Stimulated activated naive CD8-positive, alpha-beta T cell treated with anti-CD3 and anti-CD28 coated beads, Interleukin-15, Interleukin-2, amounts not matched to agents 100 U/mL and 50 U/mL, for 24 hours (primary cell): ENCODE measurements at regions not wholly inside any gene's neighbourhood (a gene's known extent, or its start where the extent isn't known, plus 50 kb on each side); places are given as distances from the start of the nearest gene placed in this dataset.
"Not testable (repeated sequence)": the region's sequence is repeated elsewhere in the genome, so short reads cannot be mapped to it uniquely, and the experiment has no call there.

ENCODE experiments used
- ATAC-seq: fragments of 150-1000 bp; cut with Tn5 transposase; one replicate; pipeline ENCODE4 v1.10.0; 2021
- DNase-seq: peaks from one replicate; pipeline ENCODE4 v3.0.0; 2021

- ATAC-seq (no peak), DNase-seq (no peak)
Observed at GRCh38 chr11:96520939-96521338, 131.1 kb downstream of the JRKL start.

GRCh38 chr11:96523656-96524055 lies 133.8 kb downstream of the JRKL start:
- ATAC-seq, result no peak
- no peak for DNase-seq

- DNase-seq, result no peak
- ATAC-seq, result no peak
Observed at GRCh38 chr11:96524475-96524874, 134.7 kb downstream of the JRKL start.

GRCh38 chr11:96530473-96530872 lies 140.7 kb downstream of the JRKL start:
- ATAC-seq, result no peak
- DNase-seq, result no peak

DNA sequence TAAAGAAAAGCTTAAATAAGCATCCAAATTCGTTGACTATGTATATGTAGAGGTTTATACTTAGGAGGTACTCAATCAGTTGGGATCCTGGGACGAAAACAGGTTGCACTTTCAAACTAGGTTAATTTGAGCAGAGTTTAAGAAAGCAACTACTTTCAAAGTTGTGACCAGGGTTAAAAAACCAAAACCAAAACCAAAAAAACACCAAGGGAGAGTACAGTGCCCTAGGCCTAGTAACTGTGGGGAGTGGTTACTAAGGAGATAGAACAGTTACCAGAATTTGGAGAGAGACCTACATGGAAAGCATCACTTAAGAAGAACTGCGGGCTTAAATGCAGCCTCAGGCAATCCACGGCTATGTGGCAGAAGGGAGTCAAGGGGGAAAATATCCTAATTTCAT lies 148.3 kb downstream of the JRKL start:
- DNase-seq, result no peak
- ATAC-seq, result no peak

DNA sequence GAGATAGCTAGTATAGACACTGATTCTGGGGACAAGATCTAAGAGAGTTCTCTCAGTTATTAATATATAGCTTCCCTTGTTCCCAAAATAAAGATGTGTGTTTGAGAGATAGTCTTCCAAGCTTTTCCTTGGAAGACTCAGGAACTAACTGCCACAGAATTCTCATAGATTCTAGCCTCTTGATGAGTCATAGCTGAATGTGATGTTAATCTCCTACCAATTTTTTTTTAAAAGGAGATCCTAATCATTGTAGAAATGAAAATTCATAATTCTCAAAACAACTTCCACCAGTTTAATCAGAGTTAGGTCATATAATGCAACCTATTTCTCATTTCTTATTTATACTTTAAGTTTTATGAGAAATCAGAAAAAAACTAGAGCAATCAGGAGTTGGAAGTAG lies 148.8 kb downstream of the JRKL start:
- DNase-seq, result no peak
- ATAC-seq, result no peak

DNA sequence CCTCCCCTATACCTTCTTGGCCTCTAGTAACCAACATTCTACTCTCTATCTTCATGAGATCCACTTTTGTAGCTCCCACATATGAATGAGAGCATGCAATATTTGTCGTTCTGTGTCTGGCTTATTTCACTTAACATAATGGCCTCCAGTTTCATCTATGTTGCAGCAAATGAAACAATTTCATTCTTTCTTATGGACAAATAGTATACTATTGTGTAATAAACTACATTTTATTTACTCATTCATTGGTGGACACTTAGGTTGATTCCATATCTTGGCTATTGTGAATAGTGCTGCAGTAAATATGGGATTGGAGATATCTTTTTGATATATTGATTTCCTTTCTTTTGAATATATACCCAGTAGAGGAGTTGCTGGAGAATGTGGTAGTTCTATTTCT lies 151.1 kb downstream of the JRKL start:
- DNase-seq, result no peak
- ATAC-seq, result no peak

- DNase-seq (no peak), ATAC-seq (no peak)
Observed at GRCh38 chr11:96543177-96543576, 153.4 kb downstream of the JRKL start.

DNA sequence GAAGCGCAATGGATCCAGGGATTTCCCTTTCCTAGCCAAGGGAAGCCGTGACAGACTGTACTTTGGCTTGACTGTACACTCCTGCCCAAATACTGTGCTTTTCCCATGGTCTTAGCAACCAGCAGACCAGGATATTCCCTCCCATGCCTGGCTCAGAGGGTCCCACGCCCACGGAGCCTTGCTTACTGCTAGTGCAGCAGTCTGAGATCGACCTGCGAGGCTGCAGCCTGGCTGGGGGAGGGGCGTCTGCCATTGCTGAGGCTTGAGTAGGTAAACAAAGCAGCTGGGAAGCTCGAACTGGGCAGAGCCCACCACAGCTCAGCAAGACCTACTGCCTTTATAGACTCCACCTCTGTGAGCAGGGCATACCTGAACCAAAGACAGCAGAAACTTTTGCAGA lies 155.4 kb downstream of the JRKL start:
- not testable (repeated sequence) for DNase-seq, ATAC-seq

GRCh38 chr11:96551136-96551535 lies 161.3 kb downstream of the JRKL start:
- no peak for DNase-seq
- no peak for ATAC-seq

DNA sequence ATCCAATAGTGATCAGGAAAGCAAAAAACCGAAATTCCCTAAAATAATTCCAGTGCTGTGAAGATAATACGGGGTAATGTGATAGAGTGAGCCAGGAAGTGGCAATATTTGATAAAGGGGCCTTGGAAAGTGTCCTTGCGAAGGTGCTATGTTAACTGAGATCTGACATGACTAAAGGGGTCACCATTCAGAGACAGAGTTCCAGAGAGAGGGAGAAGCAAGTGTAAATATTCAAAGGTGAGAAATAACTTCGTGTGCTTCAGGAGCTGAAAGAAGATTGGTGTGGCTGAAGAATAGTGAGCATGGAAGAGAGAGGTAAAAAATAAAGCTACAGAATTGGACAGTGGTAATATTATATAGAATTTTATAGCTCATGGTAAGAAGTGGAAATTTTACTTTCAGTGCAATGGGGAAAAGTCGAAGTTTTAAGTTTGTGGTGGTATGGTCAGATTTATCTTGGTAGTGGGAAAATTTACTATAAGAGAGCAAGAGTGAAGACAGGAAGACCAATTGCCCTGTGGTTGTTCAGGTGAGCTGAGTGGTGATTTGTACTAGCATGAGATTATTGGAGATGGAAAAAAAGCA lies 164.5 kb downstream of the JRKL start:
- no peak for DNase-seq
- no peak for ATAC-seq

DNA sequence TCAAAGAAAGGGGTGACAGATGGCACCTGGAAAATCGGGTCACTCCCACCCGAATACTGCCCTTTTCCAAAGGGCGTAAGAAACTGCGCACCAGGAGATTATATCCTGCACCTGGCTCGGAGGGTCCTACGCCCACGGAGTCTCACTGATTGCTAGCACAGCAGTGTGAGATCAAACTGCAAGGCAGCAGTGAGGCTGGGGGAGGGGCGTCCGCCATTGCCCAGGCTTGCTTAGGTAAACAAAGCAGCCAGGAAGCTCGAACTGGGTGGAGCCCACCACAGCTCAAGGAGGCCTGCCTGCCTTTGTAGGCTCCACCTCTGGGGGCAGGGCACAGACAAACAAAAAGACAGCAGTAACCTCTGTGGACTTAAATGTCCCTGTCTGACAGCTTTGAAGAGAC lies 166.0 kb downstream of the JRKL start:
- not testable (repeated sequence) for ATAC-seq, DNase-seq

DNA sequence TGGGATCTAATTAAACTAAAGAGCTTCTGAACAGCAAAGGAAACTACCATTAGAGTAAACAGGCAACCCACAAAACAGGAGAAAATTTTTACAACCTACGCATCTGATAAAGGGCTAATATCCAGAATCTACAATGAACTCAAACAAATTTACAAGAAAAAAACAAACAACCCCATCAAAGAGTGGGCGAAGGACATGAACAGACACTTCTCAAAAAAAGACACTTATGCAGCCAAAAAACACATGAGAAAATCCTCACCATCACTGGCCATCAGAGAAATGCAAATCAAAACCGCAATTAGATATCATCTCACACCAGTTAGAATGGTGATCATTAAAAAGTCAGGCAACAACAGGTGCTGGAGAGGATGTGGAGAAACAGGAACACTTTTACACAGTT lies 170.9 kb downstream of the JRKL start:
- DNase-seq, ATAC-seq: not testable (repeated sequence)

DNA sequence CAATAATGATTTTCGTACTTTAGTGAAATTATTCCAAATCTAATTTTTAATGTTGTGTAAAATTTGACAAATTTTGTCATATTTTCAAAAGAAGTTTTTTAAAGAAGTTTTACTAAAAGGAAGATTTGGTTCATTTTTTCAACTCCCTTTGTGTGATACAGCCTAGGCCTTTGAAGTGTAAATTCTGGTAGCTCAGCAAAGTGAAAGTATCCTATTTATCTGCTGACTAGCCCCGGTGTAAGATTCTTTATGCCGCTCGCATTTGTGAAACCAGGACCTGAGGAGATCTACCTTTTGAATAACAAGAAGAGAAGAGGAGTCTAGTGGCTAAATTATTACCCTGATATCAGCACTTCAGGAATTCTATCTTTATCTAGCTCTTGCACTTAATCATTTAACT lies 177.4 kb downstream of the JRKL start:
- ATAC-seq (peak; percentile 43), DNase-seq (no peak)

- DNase-seq, result no peak
- no peak for ATAC-seq
Observed at GRCh38 chr11:96567667-96568066, 177.9 kb downstream of the JRKL start.

DNA sequence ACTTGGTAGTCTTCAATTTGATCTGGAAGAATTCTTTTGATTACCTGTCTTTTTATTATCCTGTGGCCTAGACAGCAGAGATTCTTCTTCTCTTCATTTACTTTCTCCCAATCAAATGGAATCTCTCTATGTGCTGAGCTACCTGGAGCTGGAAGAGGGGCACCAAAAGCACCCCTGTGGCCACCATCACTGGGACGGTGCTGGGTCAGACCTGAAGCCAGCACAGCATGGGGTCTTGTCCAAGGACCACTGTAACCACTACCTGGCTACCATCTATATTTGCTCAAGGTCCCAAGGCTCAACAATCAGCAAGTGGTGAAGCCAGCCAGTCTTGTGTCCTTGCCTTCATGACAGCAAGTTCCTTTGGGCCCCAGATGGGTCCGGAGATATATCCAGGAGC lies 186.6 kb downstream of the JRKL start:
- DNase-seq (no peak), ATAC-seq (no peak)

- ATAC-seq (no peak), DNase-seq (no peak)
Observed at GRCh38 chr11:96578379-96578778, 188.6 kb downstream of the JRKL start.

GRCh38 chr11:96579656-96580055 lies 189.8 kb downstream of the JRKL start:
- DNase-seq, result no peak
- ATAC-seq, result no peak

- no peak for DNase-seq
- no peak for ATAC-seq
Observed at GRCh38 chr11:96580476-96581040, 190.7 kb downstream of the JRKL start.

DNA sequence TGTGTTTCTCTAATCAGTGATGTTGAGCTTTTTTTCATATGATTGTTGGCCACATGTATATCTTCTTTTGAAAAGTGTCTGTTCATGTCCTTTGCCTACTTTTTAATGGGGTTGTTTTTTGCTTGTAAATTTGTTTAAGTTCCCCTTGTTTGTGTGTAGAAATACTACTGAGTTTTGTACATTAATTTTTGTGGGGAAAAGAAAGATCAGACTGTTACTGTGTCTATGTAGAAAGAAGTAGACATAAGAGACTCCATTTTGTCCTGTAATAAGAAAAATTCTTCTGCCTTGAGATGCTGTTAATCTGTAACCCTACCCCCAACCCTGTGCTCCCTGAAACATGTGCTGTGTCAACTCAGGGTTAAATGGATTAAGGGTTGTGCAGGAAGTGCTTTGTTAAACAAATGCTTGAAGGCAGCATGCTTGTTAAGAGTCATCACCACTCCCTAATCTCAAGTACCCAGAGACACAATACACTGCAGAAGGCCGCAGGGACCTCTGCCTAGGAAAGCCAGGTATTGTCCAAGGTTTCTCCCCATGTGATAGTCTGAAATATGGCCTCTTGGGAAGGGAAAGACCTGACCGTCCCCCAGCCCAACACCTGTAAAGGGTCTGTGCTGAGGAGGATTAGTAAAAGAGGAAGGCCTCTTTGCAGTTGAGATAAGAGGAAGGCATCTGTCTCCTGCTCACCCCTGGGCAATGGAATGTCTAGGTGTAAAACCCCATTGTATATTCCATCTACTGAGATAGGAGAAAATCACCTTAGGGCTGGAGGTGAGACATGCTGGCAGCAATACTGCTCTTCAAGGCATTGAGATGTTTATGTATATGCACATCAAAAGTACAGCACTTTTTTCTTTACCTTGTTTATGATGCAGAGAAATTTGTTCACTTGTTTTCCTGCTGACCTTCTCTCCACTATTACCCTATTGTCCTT lies 196.4 kb downstream of the JRKL start:
- ATAC-seq, DNase-seq: not testable (repeated sequence)

- not testable (repeated sequence) for DNase-seq
Observed at GRCh38 chr11:96588793-96589192, 199.0 kb downstream of the JRKL start.

GRCh38 chr11:96595011-96595410 lies 205.2 kb downstream of the JRKL start:
- no peak for DNase-seq
- ATAC-seq, result no peak

More at GRCh38 chr11:96588793-96589192, 199.0 kb downstream of the JRKL start:
- ATAC-seq, result not testable (repeated sequence)

GRCh38 chr11:96607864-96608558 lies 218.2 kb downstream of the JRKL start:
- no peak for ATAC-seq
- DNase-seq, result no peak
